Prostate gland (tissue), 2 donors: ENCODE measurements at regions not wholly inside any gene's neighbourhood (a gene's known extent, or its start where the extent isn't known, plus 50 kb on each side); places are given as distances from the start of the nearest gene placed in this dataset.

Source experiments
- CTCF ChIP-seq, 4 experiments: fragments of 200-600 bp in 2 of 4; fragments of 450-650 bp in 2 of 4; sonication (generic) in 2 of 4; IDR thresholded peaks; 1 replicate in 3 of 4; 2 replicates in 1 of 4; pipeline ENCODE4 v1.5.1; 2016 to 2019; ENCODE audit warnings: antibody characterized with exemption in 4 of 4, mild to moderate bottlenecking in 2 of 4, moderate library complexity in 2 of 4
- POLR2A ChIP-seq: fragments of 450-650 bp; IDR thresholded peaks from one replicate; pipeline ENCODE4 v1.6.1; 2016; ENCODE audit warnings: antibody characterized with exemption, mild to moderate bottlenecking

GRCh38 chr6:28725890-28726348 lies 197.9 kb downstream of the TRIM27 start:
- TF ChIP-seq CTCF (IDR thresholded peaks at IDR 0.05) (no peak), POLR2A (no peak)
